ENCODE measurements at regions not wholly inside any gene's neighbourhood (a gene's known extent, or its start where the extent isn't known, plus 50 kb on each side); places are given as distances from the start of the nearest gene placed in this dataset.

DNA sequence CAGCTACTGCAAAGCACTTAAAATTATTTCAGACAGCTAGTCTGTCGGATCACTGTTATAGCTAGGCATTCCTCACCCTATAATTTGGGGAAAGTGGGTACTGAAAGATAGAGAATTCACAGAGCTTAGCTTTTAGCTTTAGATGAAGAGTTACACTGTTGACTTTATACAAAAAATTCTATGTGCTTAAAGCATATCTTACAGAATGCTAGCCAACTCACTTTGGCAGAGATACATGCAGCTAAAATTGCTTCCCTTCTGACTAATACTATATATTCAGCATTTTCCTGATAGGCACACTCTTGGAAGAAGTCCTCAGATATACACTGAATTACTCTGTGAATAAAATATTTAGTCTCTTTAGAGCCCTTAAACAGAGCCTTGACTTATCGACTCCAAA lies 353.5 kb upstream of the STEAP1 start:
- TF ChIP-seq, protein P1, sequence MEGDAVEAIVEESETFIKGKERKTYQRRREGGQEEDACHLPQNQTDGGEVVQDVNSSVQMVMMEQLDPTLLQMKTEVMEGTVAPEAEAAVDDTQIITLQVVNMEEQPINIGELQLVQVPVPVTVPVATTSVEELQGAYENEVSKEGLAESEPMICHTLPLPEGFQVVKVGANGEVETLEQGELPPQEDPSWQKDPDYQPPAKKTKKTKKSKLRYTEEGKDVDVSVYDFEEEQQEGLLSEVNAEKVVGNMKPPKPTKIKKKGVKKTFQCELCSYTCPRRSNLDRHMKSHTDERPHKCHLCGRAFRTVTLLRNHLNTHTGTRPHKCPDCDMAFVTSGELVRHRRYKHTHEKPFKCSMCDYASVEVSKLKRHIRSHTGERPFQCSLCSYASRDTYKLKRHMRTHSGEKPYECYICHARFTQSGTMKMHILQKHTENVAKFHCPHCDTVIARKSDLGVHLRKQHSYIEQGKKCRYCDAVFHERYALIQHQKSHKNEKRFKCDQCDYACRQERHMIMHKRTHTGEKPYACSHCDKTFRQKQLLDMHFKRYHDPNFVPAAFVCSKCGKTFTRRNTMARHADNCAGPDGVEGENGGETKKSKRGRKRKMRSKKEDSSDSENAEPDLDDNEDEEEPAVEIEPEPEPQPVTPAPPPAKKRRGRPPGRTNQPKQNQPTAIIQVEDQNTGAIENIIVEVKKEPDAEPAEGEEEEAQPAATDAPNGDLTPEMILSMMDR (IDR thresholded peaks at IDR 0.05; ENCODE audit: insufficient read depth, low read length): no peak
- TF ChIP-seq POLR2AphosphoS5 (IDR thresholded peaks at IDR 0.05; ENCODE audit: low read depth) (no peak), GABPA (IDR thresholded peaks at IDR 0.05; ENCODE audit: low read depth) (no peak), SPI1 (IDR thresholded peaks at IDR 0.05; ENCODE audit: borderline replicate concordance, low read depth) (no peak)
- TF ChIP-seq, protein P2, sequence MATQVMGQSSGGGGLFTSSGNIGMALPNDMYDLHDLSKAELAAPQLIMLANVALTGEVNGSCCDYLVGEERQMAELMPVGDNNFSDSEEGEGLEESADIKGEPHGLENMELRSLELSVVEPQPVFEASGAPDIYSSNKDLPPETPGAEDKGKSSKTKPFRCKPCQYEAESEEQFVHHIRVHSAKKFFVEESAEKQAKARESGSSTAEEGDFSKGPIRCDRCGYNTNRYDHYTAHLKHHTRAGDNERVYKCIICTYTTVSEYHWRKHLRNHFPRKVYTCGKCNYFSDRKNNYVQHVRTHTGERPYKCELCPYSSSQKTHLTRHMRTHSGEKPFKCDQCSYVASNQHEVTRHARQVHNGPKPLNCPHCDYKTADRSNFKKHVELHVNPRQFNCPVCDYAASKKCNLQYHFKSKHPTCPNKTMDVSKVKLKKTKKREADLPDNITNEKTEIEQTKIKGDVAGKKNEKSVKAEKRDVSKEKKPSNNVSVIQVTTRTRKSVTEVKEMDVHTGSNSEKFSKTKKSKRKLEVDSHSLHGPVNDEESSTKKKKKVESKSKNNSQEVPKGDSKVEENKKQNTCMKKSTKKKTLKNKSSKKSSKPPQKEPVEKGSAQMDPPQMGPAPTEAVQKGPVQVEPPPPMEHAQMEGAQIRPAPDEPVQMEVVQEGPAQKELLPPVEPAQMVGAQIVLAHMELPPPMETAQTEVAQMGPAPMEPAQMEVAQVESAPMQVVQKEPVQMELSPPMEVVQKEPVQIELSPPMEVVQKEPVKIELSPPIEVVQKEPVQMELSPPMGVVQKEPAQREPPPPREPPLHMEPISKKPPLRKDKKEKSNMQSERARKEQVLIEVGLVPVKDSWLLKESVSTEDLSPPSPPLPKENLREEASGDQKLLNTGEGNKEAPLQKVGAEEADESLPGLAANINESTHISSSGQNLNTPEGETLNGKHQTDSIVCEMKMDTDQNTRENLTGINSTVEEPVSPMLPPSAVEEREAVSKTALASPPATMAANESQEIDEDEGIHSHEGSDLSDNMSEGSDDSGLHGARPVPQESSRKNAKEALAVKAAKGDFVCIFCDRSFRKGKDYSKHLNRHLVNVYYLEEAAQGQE (IDR thresholded peaks at IDR 0.05; ENCODE audit: insufficient replicate concordance, low read depth): no peak
- Histone ChIP-seq H3K4me3 (replicated peaks; ENCODE audit: insufficient read depth, low read length) (no peak overlapping the region), H3K27me3 (ENCODE audit: insufficient read depth, poor library complexity, severe bottlenecking) (no peaks in the 10 kb centered on the region), H3K27ac (replicated peaks) (no peak overlapping the region)
- DNase-seq (ENCODE audit: low read depth in 1 of 2, low spot score in 1 of 2): no peak

DNA sequence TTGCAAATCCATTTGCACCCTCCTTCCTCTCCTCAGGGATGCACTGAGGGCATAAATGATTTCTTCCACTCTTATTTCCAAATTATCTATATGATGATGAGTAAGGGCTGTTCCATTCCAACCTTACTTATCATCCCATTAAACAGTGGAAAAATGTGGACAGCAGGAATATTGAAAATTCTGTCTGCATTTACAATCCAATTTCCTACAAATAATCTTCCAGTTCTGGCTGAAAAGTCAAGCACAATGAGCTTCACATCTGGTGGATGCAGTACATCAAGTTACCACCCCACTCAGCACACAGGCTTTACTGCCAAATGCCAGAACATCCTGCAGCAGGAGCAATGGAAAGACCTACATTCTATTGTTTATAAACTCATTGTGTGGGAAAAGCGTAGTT lies 345.0 kb upstream of the STEAP1 start:
- Histone ChIP-seq H3K4me3 (replicated peaks; ENCODE audit: insufficient read depth, low read length) (no peak overlapping the region), H3K27me3 (ENCODE audit: insufficient read depth, poor library complexity, severe bottlenecking) (no peaks in the 10 kb centered on the region), H3K27ac (replicated peaks) (no peak overlapping the region)
- DNase-seq (ENCODE audit: low read depth in 1 of 2, low spot score in 1 of 2): no peak
- no peak for TF ChIP-seq SPI1 (IDR thresholded peaks at IDR 0.05; ENCODE audit: borderline replicate concordance, low read depth)
- TF ChIP-seq, protein P1 (IDR thresholded peaks at IDR 0.05; ENCODE audit: insufficient read depth, low read length): no peak
- TF ChIP-seq, protein P2 (IDR thresholded peaks at IDR 0.05; ENCODE audit: insufficient replicate concordance, low read depth): no peak
- TF ChIP-seq GABPA (IDR thresholded peaks at IDR 0.05; ENCODE audit: low read depth): no peak
- TF ChIP-seq POLR2AphosphoS5 (IDR thresholded peaks at IDR 0.05; ENCODE audit: low read depth): no peak

DNA sequence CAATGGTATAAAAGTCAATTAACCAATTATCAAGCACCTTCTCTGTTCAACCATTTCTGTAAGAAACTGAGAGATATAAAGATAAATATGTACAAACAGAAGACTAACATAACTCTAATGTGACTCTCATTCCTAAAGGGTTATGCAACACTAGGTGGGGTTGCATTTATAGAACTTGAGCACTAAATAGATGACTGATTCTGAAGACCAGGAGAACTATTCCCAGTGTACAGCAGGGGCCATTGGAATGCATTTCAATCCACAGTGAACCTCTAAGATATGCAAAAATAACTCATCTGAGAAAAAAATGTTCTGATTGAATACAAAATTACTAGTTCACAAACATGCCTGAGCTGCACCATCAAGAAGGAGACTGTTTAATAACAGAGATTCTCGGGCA lies 341.2 kb upstream of the STEAP1 start:
- no peak overlapping the region for H3K4me3 ChIP-seq (replicated peaks; ENCODE audit: insufficient read depth, low read length)
- TF ChIP-seq SPI1 (IDR thresholded peaks at IDR 0.05; ENCODE audit: borderline replicate concordance, low read depth) (no peak), GABPA (IDR thresholded peaks at IDR 0.05; ENCODE audit: low read depth) (no peak), POLR2AphosphoS5 (IDR thresholded peaks at IDR 0.05; ENCODE audit: low read depth) (no peak)
- TF ChIP-seq, protein P2 (IDR thresholded peaks at IDR 0.05; ENCODE audit: insufficient replicate concordance, low read depth): no peak
- TF ChIP-seq, protein P1 (IDR thresholded peaks at IDR 0.05; ENCODE audit: insufficient read depth, low read length): no peak
- H3K27me3 ChIP-seq (ENCODE audit: insufficient read depth, poor library complexity, severe bottlenecking): no peaks in the 10 kb centered on the region
- DNase-seq (ENCODE audit: low read depth in 1 of 2, low spot score in 1 of 2): no peak
- no peak overlapping the region for H3K27ac ChIP-seq (replicated peaks)
